ENCODE measurements at regions not wholly inside any gene's neighbourhood (a gene's known extent, or its start where the extent isn't known, plus 50 kb on each side); places are given as distances from the start of the nearest gene placed in this dataset.

DNA sequence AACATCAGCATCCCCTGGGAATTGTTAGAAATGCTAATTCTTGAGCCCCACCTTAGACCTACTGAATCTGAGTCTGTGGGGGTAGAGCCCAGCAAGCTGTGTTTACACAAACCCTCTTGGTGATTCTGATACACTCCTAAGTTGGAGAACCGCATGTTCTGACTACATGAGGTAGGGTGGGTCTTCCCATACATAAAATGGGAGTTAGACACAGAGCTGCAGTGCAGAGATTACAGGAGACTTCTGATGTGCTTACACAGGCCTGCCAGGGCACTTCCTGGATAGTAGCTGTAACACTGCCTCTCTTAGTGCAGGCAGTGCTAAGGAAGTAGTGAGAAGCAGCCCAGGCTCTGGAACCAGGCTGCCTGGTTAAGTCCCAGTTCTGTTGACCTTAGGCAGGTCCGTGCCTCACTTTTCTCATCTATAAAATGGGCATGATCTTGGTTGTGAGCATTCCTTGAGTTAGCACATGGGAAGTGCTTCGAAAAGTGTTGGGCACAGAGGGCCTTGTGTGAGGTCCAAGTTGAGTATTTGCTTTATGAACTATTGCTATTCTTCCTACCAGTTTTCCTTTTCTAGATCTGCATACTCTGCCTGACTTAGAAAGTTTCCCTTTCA lies 67.3 kb downstream of the GLI2 start:
- Mint-ChIP-seq H3K27ac (no peak overlapping the region), H3K36me3 (no peaks in the 10 kb centered on the region), H3K27me3 (no peaks in the 10 kb centered on the region), H3K9me3 (ENCODE audit: low read depth) (no peaks in the 10 kb centered on the region), H3K4me1 (ENCODE audit: low read depth) (no peaks in the 10 kb centered on the region), H3K4me3 (no peak overlapping the region)

DNA sequence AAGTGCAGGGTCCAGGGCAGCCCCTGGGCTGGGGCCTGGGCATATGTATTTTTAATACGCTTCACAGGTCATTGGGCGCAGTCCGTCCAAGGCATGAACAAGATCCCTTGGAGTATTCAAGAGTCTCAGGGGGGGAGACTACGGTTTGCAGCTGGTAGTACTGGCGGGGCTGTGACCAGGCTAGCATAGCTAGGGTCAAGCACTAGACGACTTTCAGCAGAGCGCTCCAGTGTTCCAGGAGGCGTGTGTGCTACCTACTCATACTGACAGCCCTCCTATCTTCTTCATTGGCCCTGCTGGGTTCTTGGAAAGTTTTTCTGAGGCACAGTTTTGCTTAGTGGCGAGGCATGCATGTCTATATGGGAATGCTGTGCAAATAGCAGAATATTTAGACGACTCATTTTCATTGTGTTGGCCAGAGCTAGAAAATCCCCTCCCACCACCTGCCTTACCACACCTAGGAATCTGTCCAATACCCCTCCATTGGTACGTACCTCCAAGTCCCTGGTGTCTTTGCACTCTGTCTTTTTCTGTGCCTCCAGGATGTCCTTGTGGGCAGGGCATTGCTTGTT lies 68.2 kb downstream of the GLI2 start:
- no peaks in the 10 kb centered on the region for H3K27me3 Mint-ChIP-seq
- no peaks in the 10 kb centered on the region for H3K36me3 Mint-ChIP-seq

DNA sequence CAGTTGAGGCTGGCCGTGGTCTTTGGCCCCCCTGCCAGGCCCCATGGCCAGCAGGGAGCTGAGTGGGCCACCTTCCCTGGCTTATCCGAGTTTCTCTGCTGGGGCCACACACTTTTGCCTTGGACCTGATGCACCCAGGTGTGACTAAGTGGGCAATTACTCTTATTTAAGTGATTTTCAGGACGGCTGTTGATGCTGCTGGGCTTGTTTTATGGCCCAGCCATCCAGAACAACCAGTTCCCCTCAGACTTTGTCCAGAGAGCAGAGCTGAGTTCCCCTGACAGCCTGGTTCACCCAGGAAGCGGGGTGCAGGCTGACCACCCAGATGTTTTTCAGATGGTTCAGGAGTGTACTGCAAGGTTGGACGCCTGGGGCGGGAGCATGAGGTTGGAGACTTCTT lies 68.8 kb downstream of the GLI2 start:
- Mint-ChIP-seq H3K4me3 (no peak overlapping the region), H3K4me1 (ENCODE audit: low read depth) (no peaks in the 10 kb centered on the region), H3K27ac (no peak overlapping the region), H3K36me3 (no peaks in the 10 kb centered on the region), H3K27me3 (peaks cover 4% of the 10 kb centered on the region), H3K9me3 (ENCODE audit: low read depth) (no peaks in the 10 kb centered on the region)

More for the DNA sequence above, 68.2 kb downstream of the GLI2 start:
- Mint-ChIP-seq H3K27ac (no peak overlapping the region), H3K4me1 (ENCODE audit: low read depth) (no peaks in the 10 kb centered on the region), H3K9me3 (ENCODE audit: low read depth) (no peaks in the 10 kb centered on the region), H3K4me3 (no peak overlapping the region)

DNA sequence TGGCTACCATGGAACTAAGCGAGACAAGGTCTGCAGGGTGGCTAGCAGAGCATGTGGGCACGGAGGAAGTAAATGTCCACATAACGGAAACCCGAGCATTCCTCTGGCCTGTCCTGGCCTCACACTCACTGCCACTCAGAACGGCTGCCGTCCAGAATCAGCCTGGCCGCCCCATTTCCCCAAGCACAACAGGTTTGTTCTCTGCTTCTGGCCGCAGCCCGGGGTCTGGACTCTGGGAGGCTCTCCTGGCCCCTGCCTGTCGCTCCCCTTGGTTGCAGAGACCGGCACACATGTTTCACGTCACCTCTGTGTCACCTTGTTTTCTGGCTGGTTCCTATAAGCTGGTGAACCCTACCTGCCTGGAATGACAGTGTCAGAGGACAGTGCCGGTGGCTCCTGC lies 69.3 kb downstream of the GLI2 start:
- Mint-ChIP-seq H3K9me3 (ENCODE audit: low read depth) (no peaks in the 10 kb centered on the region), H3K36me3 (no peaks in the 10 kb centered on the region), H3K4me3 (no peak overlapping the region), H3K27me3 (peaks cover 4% of the 10 kb centered on the region), H3K27ac (no peak overlapping the region), H3K4me1 (ENCODE audit: low read depth) (no peaks in the 10 kb centered on the region)

DNA sequence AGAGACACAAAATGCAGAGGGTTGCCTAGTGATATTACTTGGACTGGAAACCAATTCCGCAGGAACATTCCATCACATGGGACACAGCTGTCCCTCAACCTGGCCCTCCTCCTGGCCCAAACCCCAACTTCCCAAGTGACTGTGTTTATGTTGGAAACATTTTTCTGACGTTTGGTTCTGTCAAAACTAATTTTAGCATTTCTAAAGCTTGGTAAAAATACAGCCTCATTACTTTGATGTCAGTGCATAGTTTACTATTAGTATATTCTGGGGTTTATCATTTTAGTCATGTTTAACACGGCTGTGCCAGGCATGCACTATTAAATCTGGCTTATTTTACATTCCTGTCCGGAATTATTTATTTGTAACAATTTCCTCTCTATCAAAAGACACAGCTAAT lies 69.9 kb downstream of the GLI2 start:
- Mint-ChIP-seq H3K27ac (no peak overlapping the region), H3K27me3 (peaks cover 4% of the 10 kb centered on the region)

DNA sequence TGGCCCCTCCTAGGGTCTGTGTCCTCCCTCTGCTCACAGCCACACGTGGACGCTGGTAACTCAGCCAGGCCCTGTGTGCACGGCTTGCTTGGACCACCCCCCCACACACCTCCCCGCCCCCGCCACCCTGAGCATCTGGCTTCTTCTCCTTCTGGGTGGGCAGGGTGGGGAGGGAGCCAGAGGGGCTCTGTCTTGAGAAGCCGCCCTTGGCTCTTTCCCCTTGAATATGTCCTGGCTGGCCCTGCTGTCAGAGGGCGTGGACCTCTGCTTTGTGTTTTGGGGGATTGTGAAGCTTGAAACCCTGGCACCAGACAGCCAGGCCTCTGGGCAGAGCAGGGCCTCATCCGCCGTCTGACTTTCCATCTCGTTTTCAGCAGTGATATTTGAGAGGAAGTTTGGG lies 72.1 kb downstream of the GLI2 start:
- Mint-ChIP-seq H3K36me3 (no peaks in the 10 kb centered on the region), H3K9me3 (ENCODE audit: low read depth) (no peaks in the 10 kb centered on the region), H3K27ac (no peak overlapping the region), H3K27me3 (peaks cover 6% of the 10 kb centered on the region), H3K4me1 (ENCODE audit: low read depth) (no peaks in the 10 kb centered on the region), H3K4me3 (no peak overlapping the region)

More for the DNA sequence above, 69.9 kb downstream of the GLI2 start:
- no peaks in the 10 kb centered on the region for H3K4me1 Mint-ChIP-seq (ENCODE audit: low read depth)
- no peaks in the 10 kb centered on the region for H3K9me3 Mint-ChIP-seq (ENCODE audit: low read depth)
- H3K36me3 Mint-ChIP-seq = no peaks in the 10 kb centered on the region
- no peak overlapping the region for H3K4me3 Mint-ChIP-seq

DNA sequence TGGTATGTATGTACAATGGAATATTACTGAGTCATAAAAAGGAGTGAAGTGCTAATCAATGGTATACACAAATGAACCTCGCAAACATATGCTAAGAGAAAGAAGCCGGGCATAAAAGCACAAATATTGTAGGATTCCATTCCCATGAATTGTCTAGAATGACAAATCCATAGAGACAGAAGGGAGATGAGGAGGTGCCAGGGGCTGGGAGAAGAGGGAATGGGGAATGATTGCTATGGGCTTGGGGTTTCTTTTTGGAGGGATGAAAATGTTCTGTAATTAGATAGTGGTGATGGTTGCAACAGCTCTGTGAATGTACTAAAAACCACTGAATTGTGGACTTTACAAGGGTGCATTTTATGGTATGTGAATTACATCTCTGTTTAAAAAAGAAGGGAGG lies 73.5 kb downstream of the GLI2 start:
- Mint-ChIP-seq H3K27ac (no peak overlapping the region), H3K27me3 (peaks cover 6% of the 10 kb centered on the region), H3K9me3 (ENCODE audit: low read depth) (no peaks in the 10 kb centered on the region), H3K36me3 (no peaks in the 10 kb centered on the region), H3K4me1 (ENCODE audit: low read depth) (no peaks in the 10 kb centered on the region), H3K4me3 (no peak overlapping the region)

DNA sequence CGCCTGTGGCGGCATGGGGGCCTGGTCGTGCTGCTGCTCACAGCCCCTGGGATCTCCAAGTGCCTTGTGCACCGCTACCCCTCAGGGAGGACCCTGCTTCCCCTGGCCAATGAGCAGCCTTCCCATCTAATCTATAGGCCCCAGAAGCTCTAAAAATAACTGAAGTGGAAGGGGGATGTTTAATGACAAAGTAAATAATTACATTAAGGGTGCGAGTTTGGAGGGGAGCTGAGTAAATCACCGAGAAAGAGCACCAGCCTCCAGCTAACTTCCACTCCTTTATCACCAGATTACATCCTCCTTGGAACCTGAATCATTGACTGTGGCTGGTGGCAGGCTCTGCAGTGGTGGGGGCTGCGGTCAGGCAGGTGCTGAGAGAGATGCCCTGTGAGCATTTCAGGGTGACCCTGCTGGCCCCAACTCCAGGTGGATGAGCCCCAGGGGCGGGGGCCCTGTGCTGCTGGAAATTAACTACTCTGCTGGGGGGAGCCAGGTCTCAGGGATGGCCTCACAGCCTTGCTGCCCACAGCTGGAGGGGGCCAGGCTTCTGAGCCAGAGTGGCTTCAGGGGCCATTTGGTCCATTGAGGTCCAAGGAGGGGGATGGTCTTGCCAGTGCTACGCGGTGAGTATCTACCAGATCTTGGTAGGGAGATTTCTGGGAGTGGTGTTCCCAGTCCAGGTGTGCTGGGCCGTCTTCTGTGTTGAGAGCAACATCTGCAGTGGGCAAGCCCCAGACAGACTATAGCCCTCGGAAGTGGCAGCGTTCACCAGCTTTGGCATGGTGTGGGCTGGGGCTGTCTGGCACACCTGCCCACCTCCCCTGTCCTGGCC lies 74.2 kb downstream of the GLI2 start:
- no peaks in the 10 kb centered on the region for H3K4me1 Mint-ChIP-seq (ENCODE audit: low read depth)
- no peaks in the 10 kb centered on the region for H3K36me3 Mint-ChIP-seq
- H3K9me3 Mint-ChIP-seq (ENCODE audit: low read depth) = no peaks in the 10 kb centered on the region
- H3K27ac Mint-ChIP-seq = no peak overlapping the region
- no peak overlapping the region for H3K4me3 Mint-ChIP-seq
- peaks cover 6% of the 10 kb centered on the region for H3K27me3 Mint-ChIP-seq

DNA sequence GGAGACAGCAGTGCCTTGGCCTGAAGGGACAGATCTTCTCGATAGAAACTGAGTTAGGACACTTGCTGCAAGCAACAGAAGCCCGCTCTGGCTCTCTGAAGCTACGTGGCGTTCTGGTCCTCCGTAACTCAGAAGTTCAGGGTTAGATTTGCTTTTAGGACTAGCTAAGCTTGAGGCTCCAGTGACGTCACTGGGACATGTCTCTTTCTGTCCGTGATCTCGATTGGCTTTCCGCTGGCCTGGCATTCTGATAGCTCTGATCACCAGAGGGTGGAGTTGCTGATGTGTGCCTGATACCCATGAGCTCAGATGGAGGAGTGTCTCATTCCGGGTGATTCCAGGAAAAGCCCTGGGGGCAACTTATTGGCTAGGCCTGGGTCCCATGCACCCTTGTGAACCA lies 75.0 kb downstream of the GLI2 start:
- Mint-ChIP-seq H3K36me3 (no peaks in the 10 kb centered on the region), H3K9me3 (ENCODE audit: low read depth) (no peaks in the 10 kb centered on the region), H3K4me1 (ENCODE audit: low read depth) (no peaks in the 10 kb centered on the region), H3K4me3 (no peak overlapping the region), H3K27me3 (peaks cover 6% of the 10 kb centered on the region), H3K27ac (no peak overlapping the region)

DNA sequence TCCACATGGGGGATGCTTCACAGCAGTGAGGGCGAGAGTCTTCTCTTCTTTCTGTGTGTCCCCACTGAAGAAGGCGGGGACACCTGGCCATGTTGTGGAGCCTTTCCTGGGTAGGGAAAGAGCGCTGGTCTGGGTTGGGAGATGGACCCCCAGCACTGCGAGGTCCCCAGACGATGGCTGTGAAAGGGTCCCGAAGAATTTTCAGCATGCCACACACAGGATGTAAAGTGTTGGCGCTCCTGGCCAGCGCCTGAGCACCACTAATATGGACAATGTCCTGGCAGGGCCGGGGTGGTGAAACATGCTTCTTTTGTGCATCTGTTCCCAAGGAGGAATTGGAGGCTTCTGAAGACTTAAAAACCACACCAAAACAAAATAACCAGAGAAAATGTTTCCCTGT lies 77.2 kb downstream of the GLI2 start:
- Mint-ChIP-seq H3K27me3 (peaks cover 6% of the 10 kb centered on the region), H3K4me1 (ENCODE audit: low read depth) (no peaks in the 10 kb centered on the region), H3K36me3 (no peaks in the 10 kb centered on the region), H3K9me3 (ENCODE audit: low read depth) (no peaks in the 10 kb centered on the region), H3K4me3 (no peak overlapping the region), H3K27ac (no peak overlapping the region)

DNA sequence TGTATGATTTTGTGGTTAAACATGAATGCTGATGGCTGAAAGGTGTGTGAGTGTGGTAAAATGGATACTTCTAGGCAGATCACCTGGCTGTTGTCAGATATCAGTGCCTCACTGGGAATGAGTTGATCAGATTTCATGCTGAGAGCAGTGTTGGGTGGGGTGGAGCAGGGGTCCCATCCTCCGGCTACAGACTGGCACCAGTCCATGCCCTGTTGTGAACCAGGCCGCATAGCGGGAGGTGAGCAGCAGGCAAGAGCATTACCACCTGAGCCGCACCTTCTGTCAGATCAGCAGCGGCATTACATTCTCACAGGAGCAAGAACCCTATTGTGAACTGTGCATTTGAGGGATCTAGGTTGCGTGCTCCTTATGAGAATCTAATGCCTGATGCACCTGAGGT lies 78.7 kb downstream of the GLI2 start:
- peaks cover 2% of the 10 kb centered on the region for H3K27me3 Mint-ChIP-seq
- no peaks in the 10 kb centered on the region for H3K9me3 Mint-ChIP-seq (ENCODE audit: low read depth)
- H3K4me3 Mint-ChIP-seq = no peak overlapping the region
- no peaks in the 10 kb centered on the region for H3K36me3 Mint-ChIP-seq
- no peaks in the 10 kb centered on the region for H3K4me1 Mint-ChIP-seq (ENCODE audit: low read depth)
- no peak overlapping the region for H3K27ac Mint-ChIP-seq

DNA sequence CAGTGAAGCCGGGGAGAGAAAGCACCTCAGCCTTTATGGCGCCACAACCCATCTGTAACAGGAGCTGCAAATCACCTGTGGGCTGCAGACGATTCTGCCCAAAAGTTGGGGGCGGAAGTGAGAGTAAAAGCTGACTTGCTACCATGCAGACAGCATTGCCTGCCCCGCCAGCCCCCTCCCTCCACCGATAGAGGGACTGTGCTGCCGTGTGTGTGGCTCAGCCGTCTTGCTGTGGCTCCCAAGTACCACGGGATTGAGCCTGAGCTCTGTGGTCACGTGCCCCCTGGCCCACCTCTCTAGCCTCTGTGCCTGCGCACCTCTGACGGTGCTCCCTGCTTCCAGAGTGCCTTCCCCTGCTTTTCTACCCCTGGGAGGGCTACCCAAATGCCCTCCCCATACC lies 79.6 kb downstream of the GLI2 start:
- no peak overlapping the region for H3K4me3 Mint-ChIP-seq
- no peak overlapping the region for H3K27ac Mint-ChIP-seq
- H3K36me3 Mint-ChIP-seq = no peaks in the 10 kb centered on the region
- H3K27me3 Mint-ChIP-seq = peaks cover 2% of the 10 kb centered on the region
- no peaks in the 10 kb centered on the region for H3K9me3 Mint-ChIP-seq (ENCODE audit: low read depth)
- H3K4me1 Mint-ChIP-seq (ENCODE audit: low read depth) = no peaks in the 10 kb centered on the region

DNA sequence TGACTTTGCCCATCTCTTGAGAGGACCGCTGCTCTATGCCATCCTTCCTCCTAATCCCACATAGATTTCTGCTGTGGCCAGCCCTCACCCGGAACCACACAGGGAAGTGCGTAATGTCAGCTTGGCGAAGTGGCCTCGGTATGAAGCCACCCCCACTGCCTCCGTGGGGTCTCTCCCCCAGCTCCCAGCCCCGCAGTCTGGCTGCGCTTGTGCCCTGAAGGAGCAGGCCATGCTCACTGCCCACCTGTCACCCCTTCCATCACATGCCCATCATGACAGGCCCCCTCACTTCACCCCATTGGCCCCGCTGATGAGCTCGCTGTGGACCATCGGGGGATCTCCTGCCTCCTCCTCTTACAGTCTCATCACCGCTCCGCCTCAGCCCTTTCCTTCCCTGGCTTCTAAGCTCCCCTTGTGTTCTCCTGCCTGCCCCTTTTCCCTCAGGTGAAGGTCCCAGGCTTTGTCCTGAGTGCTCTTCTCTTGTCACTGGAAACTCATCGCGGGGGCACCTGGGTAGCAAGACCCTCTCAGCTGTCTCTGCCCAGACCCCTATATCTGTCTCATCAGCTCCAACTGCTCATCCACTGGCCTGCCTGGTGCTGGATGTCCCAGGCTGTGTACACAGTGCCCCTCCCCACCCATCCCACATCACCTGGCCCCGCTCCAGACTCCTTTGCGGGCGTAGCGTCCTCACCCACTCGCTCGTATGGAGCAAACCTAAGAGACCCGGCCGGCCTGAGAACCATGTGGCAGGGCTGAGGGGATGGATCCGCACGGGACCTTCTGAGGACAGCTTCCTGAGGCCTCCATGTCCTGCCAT lies 81.7 kb downstream of the GLI2 start:
- Mint-ChIP-seq H3K27me3 (no peaks in the 10 kb centered on the region), H3K36me3 (no peaks in the 10 kb centered on the region), H3K27ac (no peak overlapping the region), H3K4me3 (no peak overlapping the region), H3K9me3 (ENCODE audit: low read depth) (no peaks in the 10 kb centered on the region), H3K4me1 (ENCODE audit: low read depth) (no peaks in the 10 kb centered on the region)

DNA sequence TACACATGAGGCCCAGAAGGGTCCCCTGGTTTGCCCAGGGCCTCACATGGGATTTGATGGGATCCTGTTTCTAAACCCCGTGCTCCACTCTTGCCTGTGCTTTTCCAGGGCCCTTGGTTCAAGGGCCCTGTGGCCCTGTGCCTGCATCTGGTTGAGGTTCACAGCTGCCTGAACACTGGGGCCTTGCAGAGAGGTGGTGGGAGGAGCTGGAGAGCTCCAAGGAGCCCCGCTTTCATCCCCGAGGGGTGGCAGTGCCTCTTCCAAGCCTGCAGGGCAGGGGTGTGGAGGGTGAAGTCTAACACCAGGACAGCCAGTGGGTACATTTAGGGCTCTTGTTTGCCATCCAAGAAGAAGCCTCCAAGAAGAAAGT lies 82.3 kb downstream of the GLI2 start:
- no peak overlapping the region for H3K27ac Mint-ChIP-seq
- H3K36me3 Mint-ChIP-seq = no peaks in the 10 kb centered on the region
- H3K27me3 Mint-ChIP-seq = no peaks in the 10 kb centered on the region
- H3K4me1 Mint-ChIP-seq (ENCODE audit: low read depth) = no peaks in the 10 kb centered on the region
- no peak overlapping the region for H3K4me3 Mint-ChIP-seq
- no peaks in the 10 kb centered on the region for H3K9me3 Mint-ChIP-seq (ENCODE audit: low read depth)

DNA sequence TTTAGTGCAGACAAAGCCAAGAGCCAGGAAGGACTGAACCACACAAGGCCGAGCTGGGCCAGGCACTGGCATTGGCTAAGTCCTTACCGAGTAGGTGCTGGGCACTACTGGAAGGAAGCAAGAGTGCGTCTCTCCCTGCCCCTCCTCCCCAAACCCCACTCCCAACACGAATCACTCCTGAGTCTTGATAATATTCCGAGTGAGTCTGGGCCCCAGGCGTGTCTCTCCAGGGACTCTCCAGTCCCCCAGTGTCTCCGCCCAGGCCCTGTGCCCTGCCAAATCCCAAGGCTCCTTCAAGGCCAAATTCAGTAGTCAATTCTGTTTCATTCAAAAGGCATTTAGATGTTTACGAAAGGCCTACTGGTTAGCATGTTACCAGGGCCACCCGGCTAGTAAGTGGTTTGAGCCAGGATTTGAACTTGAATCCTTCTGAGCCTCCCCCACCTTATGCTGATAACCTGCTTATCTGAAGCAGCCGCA lies 82.8 kb downstream of the GLI2 start:
- no peaks in the 10 kb centered on the region for H3K9me3 Mint-ChIP-seq (ENCODE audit: low read depth)
- H3K4me3 Mint-ChIP-seq = no peak overlapping the region
- H3K36me3 Mint-ChIP-seq = no peaks in the 10 kb centered on the region
- H3K27ac Mint-ChIP-seq = no peak overlapping the region
- H3K4me1 Mint-ChIP-seq (ENCODE audit: low read depth) = no peaks in the 10 kb centered on the region
- no peaks in the 10 kb centered on the region for H3K27me3 Mint-ChIP-seq

Data from activated naive CD8-positive, alpha-beta T cell (primary cell).